Aorta (tissue), 5 donors: ENCODE measurements at regions not wholly inside any gene's neighbourhood (a gene's known extent, or its start where the extent isn't known, plus 50 kb on each side); places are given as distances from the start of the nearest gene placed in this dataset.

Experiments
- ATAC-seq: fragments of 200-7000 bp; cut with Tn5 transposase; one replicate; pipeline ENCODE4 v1.9.1; 2022; ENCODE audit warnings: moderate library complexity; ENCODE audit not compliant: low FRiP score
- DNase-seq, 2 donors: peaks; one replicate each; pipeline ENCODE4 v3.0.0-alpha.2; 2020
- H3K27ac ChIP-seq, 2 donors: one replicate each; pipeline ENCODE4 v1.5.1; 2013; ENCODE audit warnings: low read length in 2 of 2, mild to moderate bottlenecking in 2 of 2, moderate library complexity in 2 of 2, control low read depth in 1 of 2, inconsistent platforms in 1 of 2, low read depth in 1 of 2
- H3K27me3 ChIP-seq, 2 donors: one replicate each; pipeline ENCODE4 v1.6.1; 2013; ENCODE audit warnings: control low read depth in 1 of 2, low read length in 1 of 2, mild to moderate bottlenecking in 1 of 2, moderate library complexity in 1 of 2; ENCODE audit not compliant: insufficient read depth in 2 of 2, control insufficient read depth in 1 of 2
- H3K36me3 ChIP-seq, 2 donors: one replicate each; pipeline ENCODE4 v1.6.1; 2013; ENCODE audit warnings: control low read depth in 1 of 2, low read length in 1 of 2, mild to moderate bottlenecking in 1 of 2; ENCODE audit not compliant: insufficient read depth in 2 of 2, control insufficient read depth in 1 of 2
- H3K4me1 ChIP-seq, 2 donors: one replicate each; pipeline ENCODE4 v1.6.1; 2013; ENCODE audit warnings: low read length in 2 of 2, control low read depth in 1 of 2, mild to moderate bottlenecking in 1 of 2, moderate library complexity in 1 of 2; ENCODE audit not compliant: insufficient read depth in 2 of 2, control insufficient read depth in 1 of 2
- H3K4me3 ChIP-seq, 2 donors: one replicate each; pipeline ENCODE4 v1.5.1; 2013; ENCODE audit warnings: low read length in 2 of 2, control low read depth in 1 of 2, mild to moderate bottlenecking in 1 of 2
- H3K9me3 ChIP-seq: one replicate; pipeline ENCODE4 v1.6.1; 2013; ENCODE audit warnings: mild to moderate bottlenecking, low read length; ENCODE audit not compliant: control insufficient read depth
- WGBS, 2 donors: extraction: QIAGEN DNeasy Blood & Tissue Kit; methylation state at CpG; one replicate each; pipeline ENCODE4 v1.1.7; 2013; 5-methylcytosine and 5-hydroxymethylcytosine counted together
- intact Hi-C, 2 donors: fragments of 100-400 bp; cut with DNase I; formaldehyde crosslinking; loops; one replicate each; pipeline versions ENCODE4 v1.14.2 to v1.15.0; 2022
- donor health status: healthy with polysubstance abuse.
- donor health status: Bipolar disorder and iron deficiency.
- donor health status: DM: no; HTN: no; CAD: no.
- donor health status: DM: no; HTN: no; CAD: no.
- donor health status: DM: yes; HTN: yes; CAD: no.

- Histone ChIP-seq H3K36me3 (no peaks in the 10 kb centered on the region), H3K27me3 (no peaks in the 10 kb centered on the region), H3K4me3 (no peak overlapping the region), H3K9me3 (no peaks in the 10 kb centered on the region), H3K4me1 (no peaks in the 10 kb centered on the region), H3K27ac (no peak overlapping the region)
- 96 to 98% methylated on average over 4 of the region's 4 CpGs for WGBS, 2 donors
- intact Hi-C loops: no loop called here
- DNase-seq: no peak
- no peak for ATAC-seq
Observed at GRCh38 chr12:127652281-127652680, 614.7 kb upstream of the TMEM132C start.

- intact Hi-C loops: no loop called here
Observed at GRCh38 chr12:127654383-127654985, 612.5 kb upstream of the TMEM132C start.

GRCh38 chr12:127655691-127656090 is 611.3 kb upstream of the TMEM132C start:
- 78 to 88% methylated on average over 3 of the region's 3 CpGs for WGBS, 2 donors
- Histone ChIP-seq H3K27ac (no peak overlapping the region), H3K9me3 (no peaks in the 10 kb centered on the region), H3K27me3 (no peaks in the 10 kb centered on the region), H3K36me3 (no peaks in the 10 kb centered on the region), H3K4me3 (no peak overlapping the region), H3K4me1 (no peaks in the 10 kb centered on the region)
- intact Hi-C loops: no loop called here
- no peak for ATAC-seq
- no peak for DNase-seq

More at GRCh38 chr12:127654383-127654985, 612.5 kb upstream of the TMEM132C start:
- Histone ChIP-seq H3K9me3 (no peaks in the 10 kb centered on the region), H3K4me1 (no peaks in the 10 kb centered on the region), H3K27ac (no peak overlapping the region), H3K27me3 (no peaks in the 10 kb centered on the region), H3K36me3 (no peaks in the 10 kb centered on the region), H3K4me3 (no peak overlapping the region)
- DNase-seq (no peak), ATAC-seq (no peak)
- WGBS, 2 donors: 76 to 77% methylated on average over 10 of the region's 10 CpGs

- intact Hi-C loops: no loop called here
- Histone ChIP-seq H3K36me3 (no peaks in the 10 kb centered on the region), H3K4me1 (no peaks in the 10 kb centered on the region), H3K9me3 (no peaks in the 10 kb centered on the region), H3K27me3 (no peaks in the 10 kb centered on the region), H3K27ac (no peak overlapping the region), H3K4me3 (no peak overlapping the region)
- ATAC-seq (no peak), DNase-seq (no peak)
- WGBS, 2 donors: 71 to 84% methylated on average over 3 of the region's 3 CpGs
Observed at GRCh38 chr12:127656266-127656665, 610.7 kb upstream of the TMEM132C start.

GRCh38 chr12:127657036-127657435 is 609.9 kb upstream of the TMEM132C start:
- intact Hi-C loops: no loop called here
- Histone ChIP-seq H3K4me1 (no peaks in the 10 kb centered on the region), H3K27ac (no peak overlapping the region), H3K9me3 (no peaks in the 10 kb centered on the region), H3K27me3 (no peaks in the 10 kb centered on the region), H3K4me3 (no peak overlapping the region), H3K36me3 (no peaks in the 10 kb centered on the region)
- DNase-seq (no peak), ATAC-seq (no peak)

- H3K27ac ChIP-seq: no peak overlapping the region
- 75 to 76% methylated on average over 2 of the region's 2 CpGs for WGBS, 2 donors
Observed at GRCh38 chr12:127660961-127661360, 606.0 kb upstream of the TMEM132C start.

GRCh38 chr12:127663716-127664115 is 603.3 kb upstream of the TMEM132C start:
- no peaks in the 10 kb centered on the region for H3K36me3 ChIP-seq
- no peak overlapping the region for H3K27ac ChIP-seq
- intact Hi-C loops: no loop called here
- DNase-seq (no peak), ATAC-seq (no peak)
- H3K4me3 ChIP-seq: no peak overlapping the region
- H3K27me3 ChIP-seq: no peaks in the 10 kb centered on the region
- no peaks in the 10 kb centered on the region for H3K4me1 ChIP-seq
- 85 to 88% methylated on average over 3 of the region's 3 CpGs for WGBS, 2 donors
- H3K9me3 ChIP-seq: no peaks in the 10 kb centered on the region

More at GRCh38 chr12:127660961-127661360, 606.0 kb upstream of the TMEM132C start:
- ATAC-seq: no peak
- DNase-seq: no peak
- no peaks in the 10 kb centered on the region for H3K9me3 ChIP-seq
- intact Hi-C loops: no loop called here
- no peaks in the 10 kb centered on the region for H3K27me3 ChIP-seq
- no peak overlapping the region for H3K4me3 ChIP-seq
- H3K4me1 ChIP-seq: no peaks in the 10 kb centered on the region
- H3K36me3 ChIP-seq: no peaks in the 10 kb centered on the region

- ATAC-seq (no peak), DNase-seq (no peak)
- no peaks in the 10 kb centered on the region for H3K9me3 ChIP-seq
- H3K36me3 ChIP-seq: no peaks in the 10 kb centered on the region
- H3K4me1 ChIP-seq: no peaks in the 10 kb centered on the region
- 72 to 73% methylated on average over 4 of the region's 4 CpGs for WGBS, 2 donors
- no peak overlapping the region for H3K4me3 ChIP-seq
- no peak overlapping the region for H3K27ac ChIP-seq
- H3K27me3 ChIP-seq: no peaks in the 10 kb centered on the region
- intact Hi-C loops: no loop called here
Observed at GRCh38 chr12:127664901-127665300, 602.1 kb upstream of the TMEM132C start.

GRCh38 chr12:127667131-127667685 is 599.8 kb upstream of the TMEM132C start:
- no peaks in the 10 kb centered on the region for H3K4me1 ChIP-seq
- intact Hi-C loops: no loop called here
- no peak overlapping the region for H3K4me3 ChIP-seq
- no peaks in the 10 kb centered on the region for H3K9me3 ChIP-seq
- DNase-seq: no peak
- ATAC-seq: no peak
- 47 to 62% methylated on average over 3 of the region's 3 CpGs for WGBS, 2 donors
- no peak overlapping the region for H3K27ac ChIP-seq
- H3K27me3 ChIP-seq: no peaks in the 10 kb centered on the region
- no peaks in the 10 kb centered on the region for H3K36me3 ChIP-seq
